CD4-positive, alpha-beta memory T cell (primary cell): ENCODE measurements at regions not wholly inside any gene's neighbourhood (a gene's known extent, or its start where the extent isn't known, plus 50 kb on each side); places are given as distances from the start of the nearest gene placed in this dataset.

ENCODE experiments used
- CTCF ChIA-PET: fragments of 350-600 bp; sonication (Branson Sonifier 250); formaldehyde crosslinking; loops from one replicate; lab custom pipeline; 2021; ENCODE audit warnings: inconsistent platforms; ENCODE audit not compliant: partially characterized antibody; lab: Charles Lee
- POLR2A ChIA-PET: fragments of 350-600 bp; sonication (Branson Sonifier 250); formaldehyde crosslinking; loops from one replicate; lab custom pipeline; 2021; ENCODE audit not compliant: partially characterized antibody; lab: Charles Lee
- DNase-seq, 5 donors: peaks; one replicate each; pipeline versions ENCODE4 v3.0.0 to v3.0.0-alpha.2; 2020 to 2022; ENCODE audit warnings: mixed read lengths in 1 of 5
- H3K27ac ChIP-seq: one replicate; pipeline ENCODE4 v1.7.0; 2013; ENCODE audit warnings: low read depth, low read length
- H3K27me3 ChIP-seq: 2 replicates; pipeline ENCODE4 v1.7.0; 2013; ENCODE audit warnings: mild to moderate bottlenecking, low read length, moderate library complexity; ENCODE audit not compliant: insufficient read depth
- H3K36me3 ChIP-seq: 2 replicates; pipeline ENCODE4 v1.7.0; 2013; ENCODE audit warnings: mild to moderate bottlenecking, low read length, moderate library complexity; ENCODE audit not compliant: insufficient read depth
- H3K4me1 ChIP-seq: 2 replicates; pipeline ENCODE4 v1.7.0; 2013; ENCODE audit warnings: mild to moderate bottlenecking, low read length, moderate library complexity; ENCODE audit not compliant: insufficient read depth
- H3K4me3 ChIP-seq, 2 donors: one replicate each; pipeline ENCODE4 v1.7.0; 2013; ENCODE audit warnings: low read length in 2 of 2, mild to moderate bottlenecking in 1 of 2
- H3K9me3 ChIP-seq, 2 donors: one replicate each; pipeline ENCODE4 v1.7.0; 2013; ENCODE audit warnings: low read length in 2 of 2, control low read depth in 1 of 2; ENCODE audit not compliant: control insufficient read depth in 1 of 2
- H3K27ac Mint-ChIP-seq, 7 donors: one replicate each; pipeline ENCODE4 v1.8.0; 2020 to 2021; ENCODE audit warnings: mixed read lengths in 7 of 7, mild to moderate bottlenecking in 6 of 7, inconsistent platforms in 3 of 7, moderate library complexity in 3 of 7
- H3K27me3 Mint-ChIP-seq, 2 donors: one replicate each; pipeline ENCODE4 v1.8.0; 2020 to 2021; ENCODE audit warnings: mixed read lengths in 2 of 2
- H3K36me3 Mint-ChIP-seq, 2 donors: one replicate each; pipeline ENCODE4 v1.8.0; 2020 to 2021; ENCODE audit warnings: mixed read lengths in 2 of 2, inconsistent platforms in 1 of 2, mild to moderate bottlenecking in 1 of 2
- H3K4me1 Mint-ChIP-seq, 4 donors: one replicate each; pipeline ENCODE4 v1.8.0; 2020 to 2021; ENCODE audit warnings: mixed read lengths in 4 of 4, mild to moderate bottlenecking in 1 of 4
- H3K4me3 Mint-ChIP-seq, 8 donors: one replicate each; pipeline ENCODE4 v1.8.0; 2020 to 2021; ENCODE audit warnings: mixed read lengths in 8 of 8, mild to moderate bottlenecking in 7 of 8, moderate library complexity in 6 of 8, inconsistent platforms in 3 of 8
- H3K9me3 Mint-ChIP-seq, 8 donors: one replicate each; pipeline ENCODE4 v1.8.0; 2020 to 2021; ENCODE audit warnings: mixed read lengths in 8 of 8, mild to moderate bottlenecking in 5 of 8, inconsistent platforms in 3 of 8, moderate library complexity in 1 of 8
- intact Hi-C: fragments of 100-400 bp; cut with micrococcal nuclease; formaldehyde crosslinking; loops from one replicate; pipeline ENCODE4 v1.15.1; 2023

DNA sequence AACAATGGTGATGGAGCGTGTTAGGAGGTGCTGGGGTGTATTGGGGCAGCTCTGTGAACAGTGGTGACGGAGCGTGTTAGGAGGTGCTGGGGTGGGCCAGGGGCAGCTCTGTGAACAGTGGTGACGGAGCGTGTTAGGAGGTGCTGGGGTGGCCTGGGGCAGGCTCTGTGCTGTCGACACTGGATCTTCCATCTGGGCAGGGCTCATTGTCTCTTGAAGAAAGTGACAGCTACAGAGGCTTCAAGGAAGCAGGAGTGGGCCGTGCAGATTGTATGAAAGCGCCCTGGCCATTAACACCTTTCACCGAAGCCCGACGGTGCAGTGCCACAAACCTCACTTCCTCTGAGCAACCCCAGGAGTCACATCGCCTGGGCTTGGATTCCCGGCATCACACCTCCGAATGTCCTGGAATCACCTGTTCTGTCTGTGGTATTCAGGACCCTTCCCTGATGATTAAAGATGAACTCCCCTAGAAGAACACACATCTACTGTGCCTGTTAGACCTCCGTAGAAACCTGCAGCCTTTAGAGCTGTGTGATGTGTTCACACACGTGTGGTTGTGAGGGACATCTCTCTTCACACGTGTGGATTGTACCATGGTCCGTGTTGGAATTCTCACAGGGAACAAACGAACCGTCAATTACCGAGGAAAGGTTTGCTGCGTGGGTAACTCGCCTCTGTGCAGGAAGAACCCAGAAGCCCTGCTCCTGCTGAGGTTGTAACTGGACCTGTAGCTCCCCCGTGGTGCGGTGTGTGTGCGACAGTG lies 377.7 kb downstream of the THBS2 start:
- no peaks in the 10 kb centered on the region for H3K36me3 Mint-ChIP-seq
- no peak for DNase-seq
- H3K4me3 Mint-ChIP-seq: peak overlapping the region in 1 of 8 donors; percentile 24
- no peak overlapping the region for H3K27ac ChIP-seq
- no peaks in the 10 kb centered on the region for H3K36me3 ChIP-seq
- H3K27me3 Mint-ChIP-seq: peaks cover 6 to 8% of the 10 kb centered on the region in 2 donors
- ChIA-PET POLR2A (no interaction called here), CTCF (interaction anchor here (1.2 kb wide), 1 partner anchor 10 kb away, joined by 5 read pairs; no protein-coding TSS in a partner anchor)
- peak overlapping the region in 1 of 7 donors; percentile 25 for H3K27ac Mint-ChIP-seq
- no peaks in the 10 kb centered on the region for H3K4me1 Mint-ChIP-seq
- H3K9me3 Mint-ChIP-seq: peaks cover 0 to 1% (median 0%) of the 10 kb centered on the region in 8 donors
- intact Hi-C loops: no loop called here
- no peak overlapping the region for H3K4me3 ChIP-seq
- H3K27me3 ChIP-seq: no peaks in the 10 kb centered on the region
- H3K4me1 ChIP-seq: no peaks in the 10 kb centered on the region
- no peaks in the 10 kb centered on the region for H3K9me3 ChIP-seq

DNA sequence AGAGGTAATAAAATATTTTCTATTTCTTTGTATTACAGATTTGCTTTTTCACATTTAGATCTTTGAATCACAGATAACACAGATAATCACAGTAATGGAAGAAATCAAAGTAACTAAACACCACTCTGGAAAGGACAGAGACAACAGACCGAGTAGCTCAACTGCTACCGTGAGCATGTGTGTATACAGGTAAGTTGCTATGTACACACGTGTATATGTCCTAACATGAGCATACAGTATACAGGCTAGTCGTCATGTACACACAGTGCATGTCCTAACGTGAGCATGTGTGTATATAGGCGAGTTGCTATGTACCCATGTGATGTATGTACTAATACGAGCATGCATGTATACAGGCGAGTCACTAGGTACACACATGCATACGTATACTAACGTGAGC lies 379.0 kb downstream of the THBS2 start:
- Histone ChIP-seq H3K36me3 (no peaks in the 10 kb centered on the region), H3K27ac (no peak overlapping the region), H3K9me3 (no peaks in the 10 kb centered on the region), H3K4me1 (no peaks in the 10 kb centered on the region), H3K27me3 (no peaks in the 10 kb centered on the region), H3K4me3 (no peak overlapping the region)
- Mint-ChIP-seq H3K9me3 (peaks cover 0 to 1% (median 0%) of the 10 kb centered on the region in 8 donors), H3K27me3 (peaks cover 6 to 8% of the 10 kb centered on the region in 2 donors), H3K36me3 (no peaks in the 10 kb centered on the region), H3K27ac (no peak overlapping the region), H3K4me3 (no peak overlapping the region), H3K4me1 (no peaks in the 10 kb centered on the region)
- ChIA-PET POLR2A (no interaction called here), CTCF (no interaction called here)
- no peak for DNase-seq
- intact Hi-C loops: no loop called here

DNA sequence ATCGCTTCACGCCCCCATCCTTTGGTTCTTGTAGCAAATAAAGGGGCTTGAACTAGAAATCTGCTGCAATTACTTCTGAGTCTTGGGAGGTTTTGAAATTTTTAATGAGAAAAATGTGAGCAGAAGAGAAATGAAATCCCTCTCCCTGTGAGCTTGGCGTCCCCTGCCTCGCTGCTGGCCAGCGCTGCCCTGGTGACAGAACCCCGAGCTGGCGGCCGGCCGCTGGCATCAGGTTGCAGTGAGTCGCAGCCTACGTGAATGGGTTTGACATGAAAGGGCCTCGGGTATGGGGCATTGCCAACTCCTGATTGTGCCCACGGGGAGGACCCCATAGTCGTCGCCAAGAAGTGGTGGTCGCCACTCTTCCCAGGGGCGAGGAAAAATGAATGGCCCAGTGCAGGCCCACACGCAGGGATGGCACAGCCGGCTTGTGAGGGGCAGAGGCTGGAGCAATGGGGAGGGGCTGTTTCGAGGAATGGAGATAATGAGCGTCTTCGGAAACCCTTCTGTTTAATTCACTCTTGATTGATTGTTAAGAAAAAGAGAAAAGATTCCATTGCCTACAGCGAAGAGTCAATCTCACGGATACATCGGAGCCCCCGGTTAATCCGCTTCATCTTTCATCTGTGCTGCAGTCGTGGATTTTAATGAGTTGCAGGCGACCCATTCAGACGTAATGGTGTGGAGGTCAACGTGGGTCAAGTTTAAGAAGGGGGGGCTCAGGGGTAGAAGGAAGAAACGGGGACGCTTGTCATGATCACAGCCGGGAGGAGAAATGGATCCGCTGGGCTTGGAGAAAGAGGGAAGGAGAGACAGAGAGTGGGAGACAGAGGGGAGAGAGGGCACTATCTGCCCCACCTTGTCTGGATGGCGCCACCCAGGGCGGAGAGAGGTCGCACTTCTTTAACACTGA lies 380.1 kb downstream of the THBS2 start:
- H3K36me3 ChIP-seq: no peaks in the 10 kb centered on the region
- no peak overlapping the region for H3K27ac Mint-ChIP-seq
- intact Hi-C loops: no loop called here

DNA sequence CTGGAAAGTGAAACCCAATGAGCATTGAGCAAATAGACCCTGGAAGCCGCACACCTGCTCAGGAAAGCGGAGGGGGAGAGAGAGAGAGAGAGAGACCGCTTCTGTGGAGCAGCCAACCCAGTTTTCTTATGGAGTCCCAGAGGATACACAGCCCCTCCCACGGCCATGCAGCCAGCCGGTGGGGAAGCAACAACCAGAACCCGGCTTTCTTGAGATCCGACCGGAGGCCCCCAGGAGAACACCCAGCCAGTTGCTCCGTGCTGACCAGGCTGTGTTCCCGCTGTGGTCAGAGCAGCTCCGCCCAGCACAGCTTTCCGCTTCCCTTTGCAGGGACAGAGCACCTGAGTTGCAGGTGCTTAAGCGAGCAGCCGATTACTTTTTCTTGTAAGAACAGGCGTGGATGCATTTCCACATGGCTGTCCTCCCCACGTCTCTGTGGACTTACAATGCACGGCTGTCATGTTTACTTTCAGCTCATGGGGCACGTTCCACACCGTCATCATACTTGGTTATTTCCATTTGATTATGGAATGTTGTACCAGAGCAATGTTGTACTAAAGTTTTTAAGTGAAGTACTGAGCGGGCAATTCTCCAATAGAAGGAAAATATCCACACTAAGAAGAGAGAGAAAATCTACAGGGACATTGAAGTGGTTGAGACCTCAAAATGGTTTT lies 381.9 kb downstream of the THBS2 start:
- Histone ChIP-seq H3K4me3 (no peak overlapping the region), H3K4me1 (no peaks in the 10 kb centered on the region), H3K9me3 (no peaks in the 10 kb centered on the region), H3K36me3 (no peaks in the 10 kb centered on the region), H3K27me3 (no peaks in the 10 kb centered on the region), H3K27ac (no peak overlapping the region)
- H3K4me3 Mint-ChIP-seq: no peak overlapping the region
- peaks cover 4 to 8% of the 10 kb centered on the region in 2 donors for H3K27me3 Mint-ChIP-seq
- DNase-seq: no peak
- ChIA-PET POLR2A (no interaction called here), CTCF (no interaction called here)
- H3K36me3 Mint-ChIP-seq: no peaks in the 10 kb centered on the region
- no peaks in the 10 kb centered on the region for H3K4me1 Mint-ChIP-seq
- intact Hi-C loops: no loop called here
- H3K9me3 Mint-ChIP-seq: no peaks in the 10 kb centered on the region
- H3K27ac Mint-ChIP-seq: peak overlapping the region in 1 of 7 donors; percentile 71

More for the DNA sequence above, 380.1 kb downstream of the THBS2 start:
- H3K4me3 ChIP-seq: no peak overlapping the region
- no peak for DNase-seq
- ChIA-PET CTCF (no interaction called here), POLR2A (no interaction called here)
- Mint-ChIP-seq H3K4me3 (no peak overlapping the region), H3K9me3 (peaks cover 0 to 1% (median 0%) of the 10 kb centered on the region in 8 donors), H3K27me3 (peaks cover 6 to 8% of the 10 kb centered on the region in 2 donors), H3K4me1 (no peaks in the 10 kb centered on the region), H3K36me3 (no peaks in the 10 kb centered on the region)
- no peaks in the 10 kb centered on the region for H3K27me3 ChIP-seq
- H3K4me1 ChIP-seq: no peaks in the 10 kb centered on the region
- no peaks in the 10 kb centered on the region for H3K9me3 ChIP-seq
- H3K27ac ChIP-seq: no peak overlapping the region

DNA sequence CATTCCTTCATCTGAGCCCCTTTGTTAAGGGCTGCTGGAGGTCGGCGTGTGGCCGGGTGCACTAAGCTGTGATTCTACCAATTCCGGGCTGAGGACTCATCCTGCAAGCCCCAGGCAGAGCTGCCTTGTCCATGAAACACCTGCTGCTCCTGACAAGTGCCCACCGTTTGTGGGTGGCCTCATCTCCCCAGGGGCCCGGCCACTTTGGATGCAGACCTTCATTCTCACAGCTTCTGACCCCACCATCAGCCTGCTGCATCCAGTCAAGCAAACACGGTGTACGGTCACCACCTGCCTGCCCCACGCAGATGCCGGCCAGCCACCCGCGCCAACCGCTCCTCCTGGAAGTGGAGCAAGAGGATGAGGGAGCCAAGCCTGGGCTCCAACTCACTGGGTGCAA lies 382.7 kb downstream of the THBS2 start:
- Mint-ChIP-seq H3K4me3 (no peak overlapping the region), H3K4me1 (no peaks in the 10 kb centered on the region), H3K9me3 (no peaks in the 10 kb centered on the region), H3K27ac (no peak overlapping the region), H3K27me3 (peaks cover 4 to 6% of the 10 kb centered on the region in 2 donors), H3K36me3 (no peaks in the 10 kb centered on the region)
- Histone ChIP-seq H3K4me1 (no peaks in the 10 kb centered on the region), H3K36me3 (no peaks in the 10 kb centered on the region), H3K27me3 (no peaks in the 10 kb centered on the region), H3K27ac (no peak overlapping the region), H3K9me3 (no peaks in the 10 kb centered on the region), H3K4me3 (no peak overlapping the region)
- ChIA-PET CTCF (no interaction called here), POLR2A (no interaction called here)
- intact Hi-C loops: no loop called here
- DNase-seq: no peak

DNA sequence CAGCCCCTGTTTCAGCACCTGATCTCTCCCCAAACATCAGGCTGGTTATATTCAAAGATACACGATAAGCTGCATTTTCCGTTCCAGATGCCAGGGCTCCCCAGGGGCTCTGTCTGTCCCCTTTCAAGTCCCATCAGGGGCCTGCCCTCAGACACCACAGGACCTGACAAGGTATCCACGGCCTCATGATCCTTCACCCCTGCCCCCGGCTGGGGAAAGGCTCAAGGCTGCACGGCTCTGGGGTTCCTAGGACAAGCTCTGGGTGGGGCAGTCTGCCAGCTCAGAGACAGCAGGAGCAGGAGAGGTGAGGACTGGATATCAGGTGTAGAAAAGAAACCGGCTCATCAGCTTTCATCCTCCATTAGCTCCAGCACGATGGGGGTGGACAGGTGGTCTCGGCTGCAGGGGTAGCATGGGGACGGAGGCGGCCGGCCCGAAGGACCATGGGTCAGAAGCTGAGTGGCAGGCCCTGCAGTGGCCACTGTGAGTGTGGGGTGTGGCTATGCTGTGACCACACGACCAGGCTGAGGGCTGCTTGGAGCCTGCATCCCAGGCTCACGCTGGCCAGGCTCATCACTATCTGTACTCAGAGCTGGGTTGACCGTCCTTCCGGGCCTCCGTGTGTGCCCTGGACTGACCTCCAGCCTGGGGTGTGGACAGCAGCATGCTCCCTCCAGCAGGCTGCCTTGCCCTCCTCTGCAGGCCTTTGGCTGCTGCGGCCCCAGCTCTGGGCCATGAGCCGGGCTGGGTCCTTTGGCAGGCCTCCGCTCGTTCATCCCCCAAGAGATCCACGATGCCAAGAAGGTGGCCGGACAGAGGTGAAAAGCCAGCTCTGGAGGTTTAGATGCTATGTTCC lies 386.2 kb downstream of the THBS2 start:
- no peak overlapping the region for H3K27ac ChIP-seq

More for the DNA sequence above, 386.2 kb downstream of the THBS2 start:
- no peak for DNase-seq
- H3K4me1 Mint-ChIP-seq: no peaks in the 10 kb centered on the region
- no peaks in the 10 kb centered on the region for H3K9me3 Mint-ChIP-seq
- H3K4me3 ChIP-seq: no peak overlapping the region
- ChIA-PET POLR2A (no interaction called here), CTCF (no interaction called here)
- H3K27ac Mint-ChIP-seq: no peak overlapping the region
- no peaks in the 10 kb centered on the region for H3K36me3 Mint-ChIP-seq
- no peaks in the 10 kb centered on the region for H3K9me3 ChIP-seq
- H3K27me3 ChIP-seq: no peaks in the 10 kb centered on the region
- H3K4me3 Mint-ChIP-seq: no peak overlapping the region
- no peaks in the 10 kb centered on the region for H3K36me3 ChIP-seq
- peaks cover 1 to 3% of the 10 kb centered on the region in 2 donors for H3K27me3 Mint-ChIP-seq
- intact Hi-C loops: no loop called here
- no peaks in the 10 kb centered on the region for H3K4me1 ChIP-seq
